GM12892 (cell line): ENCODE measurements at regions not wholly inside any gene's neighbourhood (a gene's known extent, or its start where the extent isn't known, plus 50 kb on each side); places are given as distances from the start of the nearest gene placed in this dataset.

ENCODE experiments used
- POLR2A ChIP-seq: IDR thresholded peaks from 2 replicates; pipeline ENCODE4 v1.6.1; 2011; ENCODE audit warnings: low read depth, low read length, control low read depth
- TAF1 ChIP-seq: IDR thresholded peaks from 2 replicates; pipeline ENCODE4 v1.6.1; 2011; ENCODE audit warnings: low read depth, mild to moderate bottlenecking, control low read depth, low read length, borderline replicate concordance

DNA sequence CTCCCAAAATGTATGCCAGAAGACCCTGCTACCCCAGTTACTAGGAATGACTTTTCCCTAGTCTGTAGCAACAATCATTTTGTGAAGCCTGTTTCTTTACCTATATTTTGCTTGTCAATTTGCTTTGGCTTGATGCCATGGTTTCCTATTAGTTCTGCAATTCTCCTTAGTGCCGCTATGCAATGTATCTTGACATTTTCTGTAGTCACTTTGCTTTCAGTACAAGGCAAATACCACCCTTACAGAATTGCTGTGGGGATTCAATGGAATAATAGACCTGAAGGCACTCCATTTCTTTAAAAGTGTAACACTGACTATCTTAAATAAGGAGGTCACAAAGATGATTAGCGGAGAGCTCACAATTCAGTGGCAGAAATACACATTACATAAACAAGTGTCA, 291.1 kb downstream of the NR2F1-AS1 start:
- TF ChIP-seq POLR2A (no peak), TAF1 (no peak)
